Breast epithelium (tissue), 4 donors: ENCODE measurements at regions not wholly inside any gene's neighbourhood (a gene's known extent, or its start where the extent isn't known, plus 50 kb on each side); places are given as distances from the start of the nearest gene placed in this dataset.
A peak's percentile ranks its signal among the peaks of the same experiment; 100 is the strongest.

ENCODE experiments used
- DNase-seq, 2 donors: peaks; one replicate each; pipeline ENCODE4 v3.0.0-alpha.2; 2019; ENCODE audit warnings: low spot score in 2 of 2
- H3K27ac ChIP-seq, 2 donors: fragments of 200-600 bp; sonication (generic) in 1 of 2; one replicate each; pipeline ENCODE4 v1.5.1; 2016 to 2019; ENCODE audit warnings: mild to moderate bottlenecking in 1 of 2
- H3K27me3 ChIP-seq, 2 donors: fragments of 200-600 bp; sonication (generic) in 1 of 2; one replicate each; pipeline versions ENCODE4 v1.5.1 to v1.6.0; 2017 to 2019; ENCODE audit warnings: control low read depth in 1 of 2, mild to moderate bottlenecking in 1 of 2
- H3K36me3 ChIP-seq: fragments of 200-600 bp; one replicate; pipeline ENCODE4 v1.5.1; 2019
- H3K4me1 ChIP-seq, 2 donors: fragments of 200-600 bp; sonication (generic); one replicate each; pipeline ENCODE4 v1.5.1; 2016 to 2019; ENCODE audit warnings: control low read depth in 1 of 2
- H3K4me3 ChIP-seq, 3 donors: fragments of 200-600 bp; sonication (generic); 1 replicate in 2 of 3; 2 replicates in 1 of 3; pipeline ENCODE4 v1.5.1; 2016 to 2019; ENCODE audit warnings: mild to moderate bottlenecking in 3 of 3, moderate library complexity in 2 of 3
- H3K9me3 ChIP-seq, 2 donors: fragments of 200-600 bp; sonication (generic) in 1 of 2; one replicate each; pipeline ENCODE4 v1.5.1; 2016 to 2019; ENCODE audit warnings: control low read depth in 1 of 2
- POLR2A ChIP-seq: fragments of 450-650 bp; IDR thresholded peaks from one replicate; pipeline ENCODE4 v1.6.1; 2016; ENCODE audit warnings: antibody characterized with exemption, mild to moderate bottlenecking, moderate library complexity
- POLR2AphosphoS5 ChIP-seq, 3 donors: sonication (generic); formaldehyde crosslinking; IDR thresholded peaks; one replicate each; pipeline ENCODE4 v1.6.1; 2017; ENCODE audit warnings: antibody characterized with exemption in 3 of 3
- intact Hi-C: fragments of 100-400 bp; cut with DNase I; formaldehyde crosslinking; loops from one replicate; pipeline ENCODE4 v1.15.1; 2023; ENCODE audit warnings: low total_unique reads
- TF ChIP-seq, protein P1 (sequence below), 3 donors: fragments of 450-650 bp; IDR thresholded peaks; one replicate each; pipeline ENCODE4 v1.5.1; 2016 to 2017; ENCODE audit warnings: antibody characterized with exemption in 3 of 3, mild to moderate bottlenecking in 3 of 3, moderate library complexity in 3 of 3

DNA sequence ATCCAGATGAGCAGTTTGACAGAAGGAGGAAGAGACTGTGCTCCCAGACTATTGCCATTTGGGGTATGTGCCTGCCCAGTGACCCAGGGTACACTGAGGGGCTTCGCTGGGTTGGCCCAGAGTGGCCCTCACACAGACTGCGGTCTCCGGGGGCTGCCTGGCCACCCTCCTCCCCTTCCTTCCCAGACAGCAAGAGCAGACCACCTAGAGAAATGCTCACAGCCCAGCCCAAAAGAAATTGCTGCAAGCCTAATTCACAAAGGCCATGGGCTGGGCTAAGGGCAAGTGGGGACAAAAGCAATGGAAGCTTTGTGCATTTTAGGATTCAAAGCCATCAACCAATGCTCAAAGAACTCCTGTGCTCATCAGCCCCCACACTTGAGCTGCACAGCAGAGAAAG is 277.6 kb downstream of the CDC5L start:
- Histone ChIP-seq H3K4me3 (no peak overlapping the region), H3K27me3 (no peaks in the 10 kb centered on the region), H3K4me1 (peaks cover 0 to 10% of the 10 kb centered on the region in 2 donors), H3K36me3 (no peaks in the 10 kb centered on the region), H3K9me3 (no peaks in the 10 kb centered on the region), H3K27ac (no peak overlapping the region)
- TF ChIP-seq, protein P1, sequence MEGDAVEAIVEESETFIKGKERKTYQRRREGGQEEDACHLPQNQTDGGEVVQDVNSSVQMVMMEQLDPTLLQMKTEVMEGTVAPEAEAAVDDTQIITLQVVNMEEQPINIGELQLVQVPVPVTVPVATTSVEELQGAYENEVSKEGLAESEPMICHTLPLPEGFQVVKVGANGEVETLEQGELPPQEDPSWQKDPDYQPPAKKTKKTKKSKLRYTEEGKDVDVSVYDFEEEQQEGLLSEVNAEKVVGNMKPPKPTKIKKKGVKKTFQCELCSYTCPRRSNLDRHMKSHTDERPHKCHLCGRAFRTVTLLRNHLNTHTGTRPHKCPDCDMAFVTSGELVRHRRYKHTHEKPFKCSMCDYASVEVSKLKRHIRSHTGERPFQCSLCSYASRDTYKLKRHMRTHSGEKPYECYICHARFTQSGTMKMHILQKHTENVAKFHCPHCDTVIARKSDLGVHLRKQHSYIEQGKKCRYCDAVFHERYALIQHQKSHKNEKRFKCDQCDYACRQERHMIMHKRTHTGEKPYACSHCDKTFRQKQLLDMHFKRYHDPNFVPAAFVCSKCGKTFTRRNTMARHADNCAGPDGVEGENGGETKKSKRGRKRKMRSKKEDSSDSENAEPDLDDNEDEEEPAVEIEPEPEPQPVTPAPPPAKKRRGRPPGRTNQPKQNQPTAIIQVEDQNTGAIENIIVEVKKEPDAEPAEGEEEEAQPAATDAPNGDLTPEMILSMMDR (IDR thresholded peaks at IDR 0.05), result no peak
- TF ChIP-seq POLR2AphosphoS5 (IDR thresholded peaks at IDR 0.05) (no peak), POLR2A (no peak)
- DNase-seq, result no peak
- intact Hi-C loops, result no loop called here

DNA sequence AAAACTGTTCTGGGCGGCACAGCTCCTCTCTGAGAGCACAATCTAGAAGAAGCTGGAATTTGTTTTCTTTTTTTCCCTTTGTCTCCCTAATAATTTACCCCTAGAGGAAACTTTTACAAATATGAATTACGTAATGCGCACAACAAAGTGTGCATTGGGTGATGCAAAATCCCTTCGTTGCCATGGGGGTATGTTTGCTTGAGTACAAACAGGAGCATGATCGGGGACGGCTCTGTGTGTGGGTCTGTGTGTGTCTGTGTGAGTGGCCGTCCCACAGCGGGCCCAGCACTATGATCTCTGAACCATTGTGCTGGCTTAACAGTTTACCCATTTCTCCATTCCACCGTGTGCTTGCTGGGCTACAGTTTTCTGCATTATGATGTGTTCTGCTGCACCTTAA is 278.2 kb downstream of the CDC5L start:
- Histone ChIP-seq H3K4me1 (peaks cover 0 to 10% of the 10 kb centered on the region in 2 donors), H3K4me3 (no peak overlapping the region), H3K9me3 (no peaks in the 10 kb centered on the region), H3K27me3 (no peaks in the 10 kb centered on the region), H3K36me3 (no peaks in the 10 kb centered on the region), H3K27ac (no peak overlapping the region)
- no peak for TF ChIP-seq POLR2AphosphoS5 (IDR thresholded peaks at IDR 0.05)
- TF ChIP-seq POLR2A, result no peak
- TF ChIP-seq, protein P1 (IDR thresholded peaks at IDR 0.05), result no peak
- no peak for DNase-seq
- intact Hi-C loops, result no loop called here

DNA sequence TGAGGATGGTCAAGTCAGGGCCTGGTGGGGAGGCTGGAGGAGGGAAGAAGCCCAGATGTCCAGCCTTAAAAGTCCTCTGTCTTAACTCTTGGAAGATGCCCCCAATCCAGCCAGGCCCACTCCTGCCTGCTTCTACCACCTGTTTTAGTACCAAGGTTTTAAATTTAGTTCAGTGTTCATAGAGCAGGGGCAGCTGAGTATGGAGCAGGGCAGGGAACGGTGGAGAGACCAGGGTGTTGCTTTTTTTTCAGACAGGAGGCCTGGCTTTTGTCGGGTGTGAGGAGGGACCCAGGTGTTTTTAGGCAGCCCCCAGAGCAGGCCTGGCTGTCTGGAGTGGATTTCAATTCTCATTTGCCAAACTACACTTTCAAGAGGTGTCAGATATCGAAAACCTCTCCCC is 278.8 kb downstream of the CDC5L start:
- DNase-seq, result no peak
- H3K27me3 ChIP-seq, result no peaks in the 10 kb centered on the region

DNA sequence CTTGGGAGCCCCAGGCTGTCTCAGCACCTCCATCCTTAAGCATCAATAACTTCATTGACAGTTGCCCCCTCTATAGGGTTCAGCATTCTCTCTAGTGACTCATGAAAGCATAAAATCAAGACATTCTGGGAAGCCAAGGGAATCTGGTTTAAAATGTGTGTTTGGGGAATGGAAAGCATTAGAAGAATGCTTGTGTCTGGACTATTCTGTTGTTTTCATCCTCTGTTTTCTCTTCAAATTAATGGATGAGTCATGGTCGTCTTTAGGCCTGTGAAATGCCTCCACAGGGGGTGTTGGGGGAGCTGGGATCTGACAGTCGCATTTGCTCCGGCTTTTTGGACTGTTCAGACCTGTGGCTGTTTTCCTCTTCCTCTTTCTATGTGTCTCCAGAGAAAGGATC is 279.7 kb downstream of the CDC5L start:
- no peaks in the 10 kb centered on the region for H3K4me1 ChIP-seq
- intact Hi-C loops, result no loop called here
- no peaks in the 10 kb centered on the region for H3K9me3 ChIP-seq
- no peak for DNase-seq
- TF ChIP-seq POLR2AphosphoS5 (IDR thresholded peaks at IDR 0.05), result no peak
- TF ChIP-seq, protein P1 (IDR thresholded peaks at IDR 0.05), result no peak
- TF ChIP-seq POLR2A, result no peak
- no peaks in the 10 kb centered on the region for H3K27me3 ChIP-seq
- no peak overlapping the region for H3K4me3 ChIP-seq
- H3K36me3 ChIP-seq, result no peaks in the 10 kb centered on the region
- H3K27ac ChIP-seq, result peak overlapping the region; percentile 60 to 66

More for the DNA sequence above, 278.8 kb downstream of the CDC5L start:
- Histone ChIP-seq H3K36me3 (no peaks in the 10 kb centered on the region), H3K9me3 (no peaks in the 10 kb centered on the region), H3K4me3 (no peak overlapping the region), H3K27ac (peak overlapping the region in 1 of 2 donors; percentile 60), H3K4me1 (peaks cover 0 to 6% of the 10 kb centered on the region in 2 donors)
- TF ChIP-seq, protein P1 (IDR thresholded peaks at IDR 0.05), result no peak
- intact Hi-C loops, result no loop called here

DNA sequence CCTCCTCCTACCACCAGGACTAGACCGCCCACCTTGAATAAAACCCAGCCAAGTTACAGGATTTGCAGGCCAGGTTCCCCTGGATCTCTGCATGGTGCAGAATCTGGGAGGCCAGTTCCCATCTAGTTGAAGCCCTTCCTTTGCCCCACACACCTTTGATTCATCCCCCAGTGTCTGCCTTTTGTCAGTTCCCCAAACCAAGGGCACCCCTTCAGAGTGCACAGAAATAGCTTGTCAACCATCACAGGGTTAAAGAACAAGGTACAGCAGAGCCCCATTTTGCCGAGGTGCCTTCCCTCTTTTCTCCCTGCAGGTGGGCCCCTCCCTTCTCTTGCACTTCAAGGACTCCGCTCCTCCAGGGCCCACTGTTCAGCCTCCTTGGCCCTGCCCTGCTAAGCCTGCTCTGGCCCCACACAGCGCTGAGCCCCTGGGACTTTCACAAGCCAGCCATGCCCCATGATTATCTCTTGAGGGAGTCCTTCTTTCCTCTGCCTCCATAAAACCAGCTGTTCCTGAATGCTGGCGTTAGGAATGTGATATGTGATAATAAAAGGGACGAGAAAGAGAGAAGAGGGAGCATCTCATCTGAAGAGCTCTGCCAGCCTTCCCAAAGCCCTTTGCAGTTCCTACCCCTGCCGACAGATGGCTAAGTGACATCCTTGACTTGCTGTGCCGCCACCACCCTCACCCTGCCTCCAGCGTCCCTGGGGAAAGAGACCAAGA is 280.3 kb downstream of the CDC5L start:
- intact Hi-C loops, result no loop called here

More for the DNA sequence above, 280.3 kb downstream of the CDC5L start:
- no peak overlapping the region for H3K4me3 ChIP-seq
- no peaks in the 10 kb centered on the region for H3K4me1 ChIP-seq
- TF ChIP-seq, protein P1 (IDR thresholded peaks at IDR 0.05), result peak in 1 of 3 donors; percentile 38
- no peak for TF ChIP-seq POLR2AphosphoS5 (IDR thresholded peaks at IDR 0.05)
- no peak for TF ChIP-seq POLR2A
- H3K36me3 ChIP-seq, result no peaks in the 10 kb centered on the region
- peak overlapping the region; percentile 60 to 66 for H3K27ac ChIP-seq
- no peaks in the 10 kb centered on the region for H3K27me3 ChIP-seq
- DNase-seq, result no peak
- H3K9me3 ChIP-seq, result no peaks in the 10 kb centered on the region
